NCI-H2081 (cell line): ENCODE measurements at regions not wholly inside any gene's neighbourhood (a gene's known extent, or its start where the extent isn't known, plus 50 kb on each side); places are given as distances from the start of the nearest gene placed in this dataset.

Experiments
- DNase-seq, 2 experiments: peaks; one replicate each; lab custom pipeline; 2025; lab: John Stamatoyannopoulos, UW

DNA sequence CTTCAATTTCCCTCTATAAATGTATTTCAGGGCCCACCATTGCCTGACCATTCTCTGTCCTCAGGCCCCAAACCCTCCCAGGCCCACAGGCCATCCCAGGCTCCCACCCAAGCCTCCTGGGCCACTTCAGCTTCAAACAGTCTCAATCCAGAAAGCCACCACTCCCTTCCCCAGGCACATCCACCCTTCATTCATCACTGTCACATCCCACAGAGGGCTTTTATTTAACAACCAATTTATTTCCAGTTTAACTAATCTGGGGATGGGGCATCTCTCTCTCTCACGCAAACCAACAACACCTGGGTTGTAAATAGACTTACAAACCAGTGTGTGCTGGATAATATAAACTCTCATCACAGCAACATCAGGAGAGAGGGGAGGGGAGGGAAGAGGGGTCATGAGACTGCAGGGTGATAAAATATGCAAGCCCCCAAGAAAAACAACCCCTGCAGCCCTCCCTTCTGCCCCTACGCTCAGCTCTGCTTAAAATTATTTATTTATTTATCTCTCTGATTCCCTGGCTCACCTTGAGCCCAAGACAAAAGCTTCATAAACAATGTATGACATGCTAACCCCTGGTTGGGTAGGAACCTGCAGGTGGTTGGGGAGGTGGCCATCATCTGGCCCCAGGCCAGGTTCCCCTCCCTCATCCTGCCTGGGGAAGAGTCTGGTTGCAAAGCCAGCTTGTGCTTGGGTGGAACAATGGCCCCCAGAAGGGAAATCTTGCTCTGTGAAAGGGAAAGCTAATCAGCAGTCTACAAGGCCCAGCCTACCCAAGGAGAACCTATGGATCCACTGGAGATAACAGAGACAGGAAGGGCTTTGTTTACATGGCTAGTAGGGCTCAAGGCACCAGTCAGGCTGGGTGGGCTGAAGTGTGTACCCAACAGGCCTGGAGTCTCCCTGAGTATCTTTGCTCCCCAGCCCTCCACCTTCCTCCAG is 359.2 kb downstream of the BUD13 start:
- DNase-seq, result peak; percentile 94 to 97

DNA sequence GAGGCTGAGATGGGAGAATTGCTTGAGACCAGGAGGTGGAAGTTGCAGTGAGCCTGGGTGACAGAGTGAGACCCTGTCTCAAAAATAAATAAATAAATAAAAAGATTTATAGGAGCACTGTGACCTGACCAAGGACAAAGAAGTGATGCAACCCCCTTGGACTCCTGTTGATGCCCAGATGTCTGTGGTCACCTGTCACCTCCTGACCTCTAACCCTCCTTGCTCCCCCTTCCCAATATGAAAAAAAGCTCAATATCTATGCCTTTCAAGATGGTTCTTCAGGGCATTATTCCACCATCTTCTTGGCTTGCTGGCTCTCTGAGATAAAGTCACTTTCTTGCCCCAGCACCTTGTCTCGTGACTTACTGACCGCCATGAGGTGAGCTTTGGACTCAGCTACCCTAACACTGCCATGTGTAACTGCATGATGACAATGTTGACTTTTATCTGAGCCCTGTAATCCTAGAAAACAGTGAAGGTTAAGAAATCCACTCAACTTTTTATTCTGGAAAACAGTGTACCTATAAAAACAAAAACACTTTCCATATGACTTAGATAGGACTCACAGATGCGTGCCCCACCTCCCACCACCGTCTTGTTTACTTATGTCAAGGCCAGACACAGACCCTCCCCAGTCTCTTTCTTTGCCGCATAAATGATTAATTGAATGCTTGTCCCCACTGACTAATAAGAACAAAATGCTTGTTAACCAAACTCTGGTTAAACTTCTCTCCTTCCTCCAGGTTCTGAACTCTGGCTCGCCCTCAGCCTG is 360.5 kb downstream of the BUD13 start:
- no peak for DNase-seq

DNA sequence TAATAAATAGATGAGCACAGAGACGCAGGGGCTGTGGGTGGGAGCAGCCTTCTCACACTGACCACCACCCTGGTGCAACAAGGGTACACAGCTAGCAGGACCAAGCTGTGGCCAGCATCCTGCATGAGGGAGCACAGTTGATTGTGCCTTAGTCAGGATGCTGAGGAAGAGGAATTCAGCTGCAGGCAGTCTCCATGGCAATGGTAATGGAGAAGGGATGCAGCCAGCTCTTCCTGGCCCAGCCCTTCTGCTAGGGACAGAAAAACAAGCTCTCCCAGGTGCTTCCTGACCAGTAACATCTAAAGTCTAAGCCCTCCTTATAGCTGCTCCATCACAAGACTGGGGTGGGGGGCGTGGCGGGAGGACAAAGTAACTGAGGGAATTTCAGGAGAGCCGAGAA is 363.5 kb downstream of the BUD13 start:
- DNase-seq, result no peak

DNA sequence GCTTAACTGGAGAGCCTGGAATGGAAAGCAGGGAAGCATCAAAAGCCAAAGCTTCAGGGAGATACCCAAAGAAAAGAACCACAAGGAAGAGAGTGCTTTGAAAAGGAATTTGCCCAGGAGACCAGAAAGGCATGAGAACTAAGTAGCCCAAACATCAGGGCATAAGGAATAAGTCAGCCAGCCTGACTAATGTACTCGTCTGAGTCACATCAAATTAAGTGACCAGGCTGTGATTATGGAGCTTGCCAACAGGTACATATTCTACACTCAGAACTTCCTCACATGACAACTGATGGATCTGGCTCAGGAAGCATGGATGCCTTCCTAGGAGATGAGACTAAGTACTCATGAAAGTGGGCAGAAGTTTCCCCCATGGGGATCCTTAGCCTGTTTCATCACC is 366.7 kb downstream of the BUD13 start:
- no peak for DNase-seq

DNA sequence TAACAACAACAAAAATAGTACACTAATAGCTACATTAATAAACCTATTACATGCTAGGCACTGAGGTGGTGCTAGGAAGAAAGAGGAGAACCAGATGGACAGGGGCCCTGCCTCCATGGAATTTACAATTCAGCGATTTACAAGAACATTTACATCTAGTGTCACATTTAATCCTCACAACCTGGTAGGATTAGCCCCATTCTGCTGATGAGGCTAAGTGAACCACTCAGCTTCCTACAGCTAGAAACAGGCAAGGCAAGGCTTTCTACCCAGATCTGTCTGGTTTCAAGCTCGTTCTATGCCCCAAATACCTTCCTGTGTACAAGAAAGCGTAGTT is 368.4 kb downstream of the BUD13 start:
- no peak for DNase-seq

DNA sequence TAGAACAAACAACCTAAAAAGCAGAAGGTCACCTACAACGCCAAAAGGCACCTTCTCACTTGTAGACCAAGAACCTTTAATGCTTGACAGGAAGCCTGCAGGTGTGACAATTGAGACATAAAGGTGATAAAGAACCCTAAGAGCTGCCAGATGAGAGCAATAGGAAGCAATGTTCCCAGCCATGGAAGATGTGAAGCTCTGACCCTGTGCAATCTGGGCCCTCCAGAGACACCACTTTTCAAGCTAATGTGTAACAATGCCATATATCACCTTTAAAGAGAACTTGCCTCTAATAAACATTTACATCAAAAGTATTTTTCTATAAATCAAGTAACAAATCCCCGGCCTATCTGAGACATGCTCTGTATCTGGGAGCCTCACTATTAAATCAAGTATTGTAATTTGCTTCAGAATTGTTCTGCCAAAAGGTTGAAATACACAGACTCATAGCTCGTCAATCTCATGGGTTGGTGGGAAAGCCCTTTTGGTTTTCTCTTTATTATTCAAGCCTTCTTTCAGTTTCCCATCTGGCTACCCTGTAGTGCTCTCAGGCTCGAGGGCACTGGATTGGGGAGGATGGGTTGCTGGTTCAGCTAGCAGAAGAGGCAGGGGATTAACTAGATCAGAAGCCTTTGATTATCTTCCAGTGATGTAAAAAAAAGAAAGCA is 368.9 kb downstream of the BUD13 start:
- DNase-seq, result no peak

DNA sequence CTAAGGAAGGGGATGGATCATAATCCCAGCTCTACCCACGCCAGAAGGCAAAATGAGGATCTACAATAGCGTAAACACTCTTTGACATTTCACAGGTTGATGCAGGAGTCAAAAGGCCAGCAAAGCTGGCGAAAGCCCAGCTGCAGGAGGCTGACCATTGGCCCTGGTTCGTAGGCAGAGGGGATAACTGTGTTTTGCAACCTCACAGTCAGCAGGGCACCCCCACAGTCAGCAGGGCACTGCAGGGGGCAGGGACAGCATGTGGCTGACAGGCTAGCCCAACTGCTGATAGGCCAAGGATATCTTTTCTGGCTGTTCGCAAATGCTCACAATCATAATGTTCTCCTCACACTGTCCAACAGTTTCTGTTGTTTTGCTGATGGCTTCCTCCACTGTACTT is 372.7 kb downstream of the BUD13 start:
- no peak for DNase-seq

DNA sequence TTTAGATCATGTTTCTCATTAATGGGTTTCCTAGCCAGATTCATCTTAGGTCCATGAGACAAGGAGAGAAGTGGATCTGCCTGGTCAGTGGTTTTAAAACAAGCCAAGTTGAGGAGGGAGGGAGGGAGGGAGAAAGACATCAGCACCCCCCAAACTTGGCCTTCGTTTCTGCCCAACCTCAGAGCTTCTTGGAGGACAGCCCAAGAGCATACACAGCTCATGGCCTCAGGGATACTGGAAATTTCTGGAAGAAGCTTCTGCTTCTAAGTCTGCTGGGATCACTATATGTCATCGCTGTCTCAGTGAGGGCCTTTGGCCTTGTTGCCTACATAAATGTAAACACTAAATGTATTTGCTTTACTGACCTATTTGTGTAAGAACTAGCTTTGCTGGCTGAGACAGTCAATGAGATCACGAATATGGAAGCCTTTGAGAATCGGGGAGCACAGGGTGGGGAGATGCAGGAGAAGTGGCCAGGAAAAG is 375.1 kb downstream of the BUD13 start:
- no peak for DNase-seq

DNA sequence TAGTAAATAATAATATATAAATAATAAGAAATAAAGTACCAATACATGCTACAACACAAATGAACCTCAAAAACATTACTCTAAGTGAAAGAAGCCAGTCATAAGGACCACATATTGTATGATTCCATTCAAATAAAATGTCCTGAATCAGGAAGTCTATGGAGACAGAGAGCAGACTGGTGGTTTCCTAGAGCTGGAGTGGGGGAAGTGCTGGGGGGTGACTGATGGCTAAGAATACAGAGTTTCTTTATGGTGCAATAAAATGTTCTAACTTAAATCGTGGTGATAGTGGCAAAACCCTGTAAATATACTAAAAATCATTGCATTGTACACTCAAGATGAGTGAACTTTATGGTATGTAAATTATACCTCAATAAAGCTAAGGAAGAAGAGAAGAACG is 376.5 kb downstream of the BUD13 start:
- DNase-seq, result no peak

DNA sequence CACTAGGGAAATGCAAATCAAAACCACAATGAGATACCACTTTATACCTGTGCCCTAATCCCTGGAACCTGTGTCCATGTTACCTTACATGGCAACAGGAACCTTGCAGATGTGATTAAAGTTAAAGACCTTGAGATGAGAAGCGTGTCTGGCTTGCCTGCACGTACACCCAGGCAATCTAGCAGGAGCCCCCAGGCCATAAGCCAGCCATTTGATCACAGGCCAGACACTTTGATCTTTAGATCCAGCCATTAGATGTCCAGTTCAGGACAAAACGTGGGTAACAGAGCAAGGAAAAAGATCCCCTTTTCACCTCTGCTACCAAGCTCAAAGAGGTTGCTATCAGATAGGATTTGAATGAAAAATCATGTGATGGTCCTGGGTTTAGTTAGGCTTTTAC is 378.8 kb downstream of the BUD13 start:
- no peak for DNase-seq

DNA sequence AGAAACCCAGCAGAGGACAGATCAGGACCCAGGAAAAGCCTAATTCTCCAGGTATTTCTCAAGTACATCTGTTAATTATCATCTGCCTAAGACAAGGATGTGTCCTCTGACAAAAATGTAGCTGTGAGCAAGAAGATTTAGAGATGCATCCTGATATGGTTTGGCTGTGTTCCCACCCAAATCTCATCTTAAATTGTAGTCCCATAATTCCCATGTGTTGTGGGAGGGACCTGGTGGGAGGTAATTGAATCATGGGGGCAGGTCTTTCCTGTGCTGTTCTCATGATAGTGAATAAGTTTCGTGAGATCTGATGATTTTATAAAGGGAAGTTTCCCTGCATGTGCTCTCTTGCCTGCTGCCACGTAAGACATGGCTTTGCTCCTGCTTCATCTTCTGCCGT is 381.8 kb downstream of the BUD13 start:
- DNase-seq, result no peak

DNA sequence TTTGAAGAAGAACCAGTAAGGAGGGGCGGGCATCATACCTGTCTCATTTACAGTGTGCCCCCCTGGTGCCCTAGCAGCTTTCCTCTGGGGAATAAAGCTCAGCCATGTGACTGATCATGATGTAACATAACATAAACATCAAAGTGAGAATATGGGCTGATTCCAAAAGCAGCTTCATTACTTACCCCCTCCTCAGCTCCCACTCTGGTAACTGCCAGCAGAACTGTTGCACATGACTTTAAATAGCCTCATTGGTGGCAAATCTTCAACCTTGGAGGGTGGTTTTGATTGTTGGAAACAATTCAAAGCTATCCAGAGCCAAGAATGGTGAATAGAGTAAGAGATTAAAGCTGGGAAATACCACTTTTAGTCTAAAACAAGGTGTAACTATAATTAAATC is 384.6 kb downstream of the BUD13 start:
- no peak for DNase-seq

DNA sequence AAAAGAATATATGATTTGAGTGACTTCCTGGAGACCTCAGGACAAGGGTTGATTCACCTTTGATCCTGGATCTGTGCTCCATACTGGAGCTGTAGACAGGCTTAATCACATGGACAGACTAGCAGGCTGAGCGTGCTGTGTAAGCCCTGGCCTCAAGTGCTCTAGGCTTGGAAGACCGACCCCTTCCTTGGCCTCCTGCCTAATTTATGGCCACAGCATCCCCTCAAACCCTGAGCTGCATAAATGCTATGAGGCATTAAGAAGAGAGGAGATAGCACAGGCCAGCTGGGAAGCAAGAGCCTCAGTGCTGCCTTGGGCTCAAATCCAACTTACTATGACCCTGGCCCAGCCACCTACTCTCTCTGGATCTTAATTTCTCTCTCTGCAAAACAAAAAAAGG is 385.1 kb downstream of the BUD13 start:
- no peak for DNase-seq

DNA sequence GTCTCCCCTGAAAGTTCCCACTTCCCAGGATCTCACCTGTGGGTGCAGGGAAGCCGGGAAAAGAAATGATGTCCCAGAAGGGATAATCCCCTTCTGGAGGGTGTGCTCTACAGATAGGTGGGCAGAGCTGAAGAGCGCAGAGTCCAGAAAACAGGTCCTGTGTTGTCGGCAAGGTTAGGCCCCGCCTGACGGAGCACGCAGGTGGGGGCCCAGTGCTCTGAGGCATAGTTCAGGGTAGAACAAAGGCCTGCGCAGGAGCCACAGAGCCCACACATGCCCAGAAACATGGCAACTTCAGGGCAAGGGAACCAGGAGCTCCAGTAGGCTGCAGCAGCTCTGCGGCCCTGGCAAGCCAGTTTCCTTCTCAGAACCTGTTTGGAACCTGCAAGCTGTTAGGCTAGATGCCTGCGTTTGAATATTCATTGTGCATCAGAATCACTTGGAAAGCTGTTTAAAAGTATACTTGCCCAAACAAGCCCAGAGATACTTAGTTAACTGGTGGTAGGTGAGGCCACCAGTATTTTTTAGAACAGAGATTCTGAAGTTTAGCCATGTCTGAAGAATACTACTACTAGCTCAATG is 386.6 kb downstream of the BUD13 start:
- no peak for DNase-seq

DNA sequence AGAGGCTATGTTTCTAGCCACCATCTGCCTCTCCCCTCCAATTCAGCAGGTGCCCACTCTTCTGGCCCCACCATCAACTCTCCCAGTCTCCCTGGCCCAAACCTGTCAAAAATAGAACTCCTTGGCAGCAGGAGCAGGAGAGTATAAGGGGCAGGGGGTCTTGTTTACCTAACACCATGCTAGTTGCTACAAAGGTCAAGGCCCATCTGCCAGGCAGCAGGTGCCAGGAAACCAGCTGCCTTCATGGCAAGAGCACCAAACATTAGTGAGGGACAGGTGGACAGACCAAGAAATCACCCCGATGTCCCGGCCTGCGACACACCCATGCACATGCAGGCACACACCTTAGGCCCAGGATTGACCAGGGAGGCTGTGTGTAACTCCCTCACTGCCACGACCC is 387.9 kb downstream of the BUD13 start:
- DNase-seq, result peak in 1 of 2 experiments; percentile 50

DNA sequence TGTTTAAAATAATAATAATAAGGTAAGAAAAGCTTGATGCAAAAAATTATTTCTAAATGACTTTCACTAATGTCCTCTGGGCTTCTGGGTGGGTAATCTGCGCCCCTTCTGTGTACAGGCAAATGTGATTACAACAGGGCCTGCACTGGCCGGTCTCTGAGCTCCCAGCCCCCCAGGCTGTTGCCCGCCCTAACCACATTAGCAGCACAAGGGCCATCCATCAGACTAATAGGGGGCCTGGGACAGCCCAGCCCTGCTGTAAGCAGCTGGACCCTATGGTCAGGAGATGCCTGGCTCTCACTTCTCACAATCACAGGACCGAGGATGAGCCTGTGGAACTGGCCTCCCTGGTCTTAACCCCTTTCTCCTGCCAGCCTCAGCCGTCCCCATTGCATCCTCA is 388.4 kb downstream of the BUD13 start:
- no peak for DNase-seq

DNA sequence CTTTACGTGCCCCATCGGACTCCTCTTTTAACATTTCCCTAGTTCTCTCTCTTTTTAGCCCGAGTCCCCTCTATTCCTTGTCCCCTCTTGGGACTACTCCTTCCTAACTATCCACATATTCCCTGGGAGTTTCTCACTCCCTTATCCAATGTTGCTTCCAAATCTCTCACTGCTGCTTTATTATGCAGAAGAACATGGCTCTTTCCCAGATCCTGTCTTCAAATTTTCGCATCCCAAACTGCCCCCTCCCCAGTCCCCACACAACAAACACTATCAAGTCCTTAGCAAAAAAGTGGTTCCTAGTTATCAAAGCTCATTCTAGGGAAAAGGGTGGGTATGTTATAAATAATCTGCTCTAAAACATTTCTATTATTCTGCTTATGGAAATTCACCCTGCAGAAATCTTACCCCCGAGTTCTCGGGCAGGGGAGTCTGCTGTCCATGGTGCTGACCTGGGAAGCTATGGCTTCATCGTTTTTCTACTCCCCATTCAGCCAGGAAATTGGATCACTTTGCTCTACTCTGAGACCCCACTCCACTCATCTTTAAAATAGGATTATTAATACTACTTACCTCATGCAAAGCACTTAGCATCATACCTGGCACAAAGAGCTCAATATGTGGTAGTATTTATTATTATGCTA is 393.5 kb downstream of the BUD13 start:
- DNase-seq, result no peak

DNA sequence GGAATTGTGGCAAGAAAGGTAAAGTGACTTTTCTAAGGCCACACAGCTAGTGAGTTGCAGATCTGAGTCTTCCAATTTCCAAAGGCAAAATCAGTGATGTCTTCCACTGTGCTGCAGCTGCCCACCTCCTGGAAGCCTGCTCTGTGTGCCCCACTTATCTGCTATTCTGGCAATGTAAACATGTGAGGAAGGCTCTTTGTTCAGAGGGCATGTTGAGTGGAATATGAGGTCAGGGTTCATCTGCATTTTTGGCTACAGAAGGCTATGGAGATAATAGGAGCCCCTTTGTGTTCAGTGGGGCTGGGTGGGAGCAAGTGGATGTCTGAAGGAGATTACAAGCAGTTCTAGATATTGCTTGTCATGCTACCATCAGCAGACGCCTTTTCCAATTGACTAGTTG is 396.2 kb downstream of the BUD13 start:
- DNase-seq, result peak in 1 of 2 experiments; percentile 55

DNA sequence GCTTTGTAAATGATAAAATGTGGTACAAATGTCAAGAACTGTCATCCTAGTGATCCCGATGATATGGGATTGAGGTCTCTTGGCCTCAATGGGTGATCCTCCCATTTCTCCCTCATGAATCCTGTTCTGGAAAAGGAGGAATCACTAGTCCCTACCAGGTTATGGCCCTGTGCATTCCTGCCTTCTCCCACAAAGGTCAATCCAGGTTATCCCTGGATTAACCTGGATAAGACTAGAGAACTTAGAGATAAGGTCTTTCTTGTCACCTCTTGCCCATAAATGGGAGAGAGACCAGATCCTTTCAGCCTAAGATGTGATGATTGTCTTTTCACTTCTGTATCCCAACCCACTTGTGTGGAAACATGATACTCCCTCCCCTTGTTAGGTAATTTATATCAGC is 396.7 kb downstream of the BUD13 start:
- DNase-seq, result no peak

DNA sequence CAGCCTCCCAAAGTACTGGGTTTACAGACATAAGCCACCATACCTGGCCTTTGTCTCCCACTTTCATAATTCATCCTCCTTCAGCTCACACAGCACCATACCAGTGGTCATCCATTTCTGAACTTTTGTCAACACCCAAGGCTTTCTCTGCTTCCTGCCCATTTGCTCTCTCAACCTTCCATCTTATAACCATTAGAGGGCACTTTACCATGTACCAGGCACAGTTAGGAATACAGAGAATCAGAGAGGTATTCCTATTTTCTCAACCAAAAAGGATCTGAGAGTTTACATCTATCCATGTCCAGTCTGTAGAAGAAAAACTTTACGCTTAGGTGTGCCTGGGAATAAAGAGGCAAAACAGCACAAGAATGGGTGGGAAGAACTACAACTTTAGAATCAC is 397.6 kb downstream of the BUD13 start:
- peak in 1 of 2 experiments; percentile 19 for DNase-seq

DNA sequence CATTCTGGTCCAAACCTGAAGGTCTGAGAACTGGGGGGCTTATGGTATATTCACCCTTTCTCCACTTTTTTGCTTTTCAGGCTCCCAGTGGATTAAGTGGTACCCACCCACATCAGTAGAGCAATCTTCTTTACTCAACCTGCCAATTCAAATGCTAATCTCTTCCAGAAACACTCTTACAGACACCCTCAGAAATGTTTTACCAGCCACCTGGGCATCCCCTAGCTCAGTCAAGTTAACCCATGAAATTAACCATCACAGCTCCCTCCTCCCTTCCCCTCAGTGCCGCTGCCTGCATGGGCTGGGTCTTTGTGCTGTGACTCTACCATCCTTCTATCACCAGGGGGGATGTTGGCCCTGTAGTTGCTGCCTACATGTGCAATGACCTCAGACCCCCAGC is 398.7 kb downstream of the BUD13 start:
- DNase-seq, result no peak
